Testis (tissue), 2 donors: ENCODE measurements at regions not wholly inside any gene's neighbourhood (a gene's known extent, or its start where the extent isn't known, plus 50 kb on each side); places are given as distances from the start of the nearest gene placed in this dataset.

ENCODE experiments used
- DNase-seq: peaks from one replicate; pipeline ENCODE4 v3.0.0-alpha.2; 2019
- H3K27ac ChIP-seq, 2 donors: fragments of 200-600 bp; sonication (generic); one replicate each; pipeline ENCODE4 v1.5.1; 2019
- H3K27me3 ChIP-seq: fragments of 200-600 bp; sonication (generic); one replicate; pipeline ENCODE4 v1.5.1; 2019
- H3K36me3 ChIP-seq: fragments of 200-600 bp; sonication (generic); one replicate; pipeline ENCODE4 v1.5.1; 2017; ENCODE audit warnings: low read depth; ENCODE audit errors: missing control alignments
- H3K4me1 ChIP-seq: fragments of 200-600 bp; sonication (generic); one replicate; pipeline ENCODE4 v1.5.1; 2019
- H3K4me3 ChIP-seq, 2 donors: fragments of 200-600 bp; sonication (generic); one replicate each; pipeline ENCODE4 v1.5.1; 2017 to 2019
- H3K9me3 ChIP-seq: fragments of 200-600 bp; sonication (generic); one replicate; pipeline ENCODE4 v1.5.1; 2017
- POLR2A ChIP-seq: fragments of 450-650 bp; IDR thresholded peaks from one replicate; pipeline ENCODE4 v1.6.1; 2017; ENCODE audit warnings: antibody characterized with exemption, mild to moderate bottlenecking, moderate library complexity
- WGBS, 2 donors: methylation state at CpG; one replicate each; pipeline ENCODE4 v1.1.5; 2018; 5-methylcytosine and 5-hydroxymethylcytosine counted together
- intact Hi-C: fragments of 100-400 bp; cut with DNase I; formaldehyde crosslinking; loops from one replicate; pipeline ENCODE4 v1.15.1; 2023; ENCODE audit warnings: low total_unique reads
- TF ChIP-seq, protein P1 (sequence below), 3 experiments: fragments of 450-650 bp in 2 of 3; fragments of 200-600 bp in 1 of 3; sonication (generic) in 1 of 3; IDR thresholded peaks; one replicate each; pipeline ENCODE4 v1.5.1; 2016 to 2019; ENCODE audit warnings: antibody characterized with exemption in 3 of 3, mild to moderate bottlenecking in 2 of 3, moderate library complexity in 1 of 3

GRCh38 chr11:109789901-109790300 lies 303.3 kb upstream of the ZC3H12C start:
- TF ChIP-seq, protein P1, sequence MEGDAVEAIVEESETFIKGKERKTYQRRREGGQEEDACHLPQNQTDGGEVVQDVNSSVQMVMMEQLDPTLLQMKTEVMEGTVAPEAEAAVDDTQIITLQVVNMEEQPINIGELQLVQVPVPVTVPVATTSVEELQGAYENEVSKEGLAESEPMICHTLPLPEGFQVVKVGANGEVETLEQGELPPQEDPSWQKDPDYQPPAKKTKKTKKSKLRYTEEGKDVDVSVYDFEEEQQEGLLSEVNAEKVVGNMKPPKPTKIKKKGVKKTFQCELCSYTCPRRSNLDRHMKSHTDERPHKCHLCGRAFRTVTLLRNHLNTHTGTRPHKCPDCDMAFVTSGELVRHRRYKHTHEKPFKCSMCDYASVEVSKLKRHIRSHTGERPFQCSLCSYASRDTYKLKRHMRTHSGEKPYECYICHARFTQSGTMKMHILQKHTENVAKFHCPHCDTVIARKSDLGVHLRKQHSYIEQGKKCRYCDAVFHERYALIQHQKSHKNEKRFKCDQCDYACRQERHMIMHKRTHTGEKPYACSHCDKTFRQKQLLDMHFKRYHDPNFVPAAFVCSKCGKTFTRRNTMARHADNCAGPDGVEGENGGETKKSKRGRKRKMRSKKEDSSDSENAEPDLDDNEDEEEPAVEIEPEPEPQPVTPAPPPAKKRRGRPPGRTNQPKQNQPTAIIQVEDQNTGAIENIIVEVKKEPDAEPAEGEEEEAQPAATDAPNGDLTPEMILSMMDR (IDR thresholded peaks at IDR 0.05) = no peak
- no peak for TF ChIP-seq POLR2A
- no peak for DNase-seq
- Histone ChIP-seq H3K27ac (no peak overlapping the region), H3K27me3 (no peaks in the 10 kb centered on the region), H3K36me3 (no peaks in the 10 kb centered on the region), H3K9me3 (no peaks in the 10 kb centered on the region), H3K4me1 (no peaks in the 10 kb centered on the region), H3K4me3 (no peak overlapping the region)
- 30 to 46% methylated on average over 1 of the region's 1 CpG for WGBS, 2 donors
- intact Hi-C loops = no loop called here

DNA sequence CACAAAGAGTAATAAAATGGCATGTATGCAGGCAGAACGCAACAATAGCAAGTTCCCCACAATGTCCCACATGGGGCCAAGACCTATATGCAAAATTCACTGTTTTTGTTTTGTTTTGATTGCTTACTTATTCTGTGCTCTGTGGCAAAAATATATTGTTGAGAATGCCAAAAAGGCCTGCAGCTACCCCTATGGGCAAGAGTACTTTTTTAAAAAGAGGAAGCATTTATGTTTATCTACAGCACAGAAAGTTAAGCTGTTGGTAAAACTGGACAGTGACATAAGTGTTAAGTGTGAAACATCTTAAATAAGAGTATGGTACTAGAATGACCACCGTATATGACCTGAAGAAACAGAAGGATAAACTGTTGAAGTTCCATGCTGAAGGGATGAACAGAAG lies 301.9 kb upstream of the ZC3H12C start:
- no peaks in the 10 kb centered on the region for H3K36me3 ChIP-seq
- no peak overlapping the region for H3K4me3 ChIP-seq
- no peaks in the 10 kb centered on the region for H3K4me1 ChIP-seq
- no peak for DNase-seq
- intact Hi-C loops = no loop called here
- WGBS, 2 donors = 79 to 85% methylated on average over 2 of the region's 2 CpGs
- H3K9me3 ChIP-seq = no peaks in the 10 kb centered on the region
- no peak overlapping the region for H3K27ac ChIP-seq
- H3K27me3 ChIP-seq = no peaks in the 10 kb centered on the region
- TF ChIP-seq POLR2A = no peak
- TF ChIP-seq, protein P1 (IDR thresholded peaks at IDR 0.05) = no peak

DNA sequence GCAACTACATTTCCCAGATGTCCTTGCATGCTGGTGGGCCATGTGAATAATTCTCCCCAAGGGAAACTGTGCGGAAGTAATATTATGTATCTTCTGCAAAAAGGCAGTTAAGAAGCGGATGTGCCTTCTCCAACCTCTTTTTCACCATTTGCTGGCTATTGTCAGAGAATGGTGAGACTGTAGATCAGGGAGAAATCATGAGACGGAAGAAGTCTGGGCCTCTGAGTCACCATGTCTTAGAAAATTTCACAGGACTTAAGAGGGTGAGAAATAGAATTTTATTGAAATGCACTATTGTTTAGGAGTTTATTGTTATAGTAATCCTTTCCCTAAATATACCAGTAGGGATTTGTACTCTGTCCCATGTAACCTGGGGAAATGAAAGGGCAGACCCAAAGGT lies 298.7 kb upstream of the ZC3H12C start:
- Histone ChIP-seq H3K4me3 (no peak overlapping the region), H3K27me3 (no peaks in the 10 kb centered on the region), H3K36me3 (no peaks in the 10 kb centered on the region), H3K9me3 (no peaks in the 10 kb centered on the region), H3K27ac (no peak overlapping the region), H3K4me1 (no peaks in the 10 kb centered on the region)
- 89 to 94% methylated on average over 3 of the region's 3 CpGs for WGBS, 2 donors
- no peak for DNase-seq
- no peak for TF ChIP-seq POLR2A
- TF ChIP-seq, protein P1 (IDR thresholded peaks at IDR 0.05) = no peak
- intact Hi-C loops = no loop called here

DNA sequence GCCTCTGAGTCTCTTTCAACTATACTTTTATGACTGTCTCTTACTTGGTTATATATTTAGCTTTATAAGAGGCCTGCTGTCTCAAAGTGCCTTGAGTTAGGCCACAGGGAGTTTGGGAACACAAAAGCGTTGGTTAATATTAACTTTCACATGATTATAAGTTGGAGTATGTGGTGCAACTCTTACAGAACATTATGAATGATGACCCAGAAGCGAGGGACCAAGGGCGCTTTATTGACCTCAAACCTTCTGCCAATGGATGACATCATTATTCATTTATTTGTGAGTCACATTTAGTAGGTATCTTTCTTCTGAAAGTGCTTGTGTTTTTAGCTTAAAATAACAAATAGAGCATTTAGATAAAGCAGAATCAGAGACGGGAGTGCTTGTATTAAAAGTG lies 298.0 kb upstream of the ZC3H12C start:
- WGBS, 2 donors = 82 to 84% methylated on average over 4 of the region's 4 CpGs
- no peak for DNase-seq
- intact Hi-C loops = no loop called here
- Histone ChIP-seq H3K4me1 (no peaks in the 10 kb centered on the region), H3K27me3 (no peaks in the 10 kb centered on the region), H3K27ac (no peak overlapping the region), H3K36me3 (no peaks in the 10 kb centered on the region), H3K4me3 (no peak overlapping the region), H3K9me3 (no peaks in the 10 kb centered on the region)
- TF ChIP-seq POLR2A = no peak
- TF ChIP-seq, protein P1 (IDR thresholded peaks at IDR 0.05) = no peak

- H3K27ac ChIP-seq = no peak overlapping the region
- H3K9me3 ChIP-seq = no peaks in the 10 kb centered on the region
- whole genome bisulfite sequencing, 2 donors = 43 to 93% methylated on average over 2 of the region's 2 CpGs
- H3K4me1 ChIP-seq = no peaks in the 10 kb centered on the region
- H3K36me3 ChIP-seq = no peaks in the 10 kb centered on the region
- TF ChIP-seq POLR2A = no peak
- TF ChIP-seq, protein P1 (IDR thresholded peaks at IDR 0.05) = no peak
- intact Hi-C loops = no loop called here
- DNase-seq = no peak
- H3K4me3 ChIP-seq = no peak overlapping the region
- H3K27me3 ChIP-seq = no peaks in the 10 kb centered on the region
Measured at GRCh38 chr11:109796253-109796652, 296.9 kb upstream of the ZC3H12C start.
